Right renal pelvis (tissue), 4 donors: ENCODE measurements at regions not wholly inside any gene's neighbourhood (a gene's known extent, or its start where the extent isn't known, plus 50 kb on each side); places are given as distances from the start of the nearest gene placed in this dataset.
A peak's percentile ranks its signal among the peaks of the same experiment; 100 is the strongest.

Experiments
- DNase-seq, 4 donors: peaks; one replicate each; pipeline ENCODE4 v3.0.0-alpha.2; 2013; ENCODE audit warnings: low read depth in 4 of 4, low spot score in 3 of 4, missing footprints in 1 of 4

GRCh38 chr1:168391851-168392681 lies 111.4 kb downstream of the TBX19 start:
- DNase-seq, result no peak

- DNase-seq, result no peak
Observed at GRCh38 chr1:168390271-168390670, 109.6 kb downstream of the TBX19 start.

GRCh38 chr1:168387781-168388760 lies 107.4 kb downstream of the TBX19 start:
- DNase-seq, result no peak

DNA sequence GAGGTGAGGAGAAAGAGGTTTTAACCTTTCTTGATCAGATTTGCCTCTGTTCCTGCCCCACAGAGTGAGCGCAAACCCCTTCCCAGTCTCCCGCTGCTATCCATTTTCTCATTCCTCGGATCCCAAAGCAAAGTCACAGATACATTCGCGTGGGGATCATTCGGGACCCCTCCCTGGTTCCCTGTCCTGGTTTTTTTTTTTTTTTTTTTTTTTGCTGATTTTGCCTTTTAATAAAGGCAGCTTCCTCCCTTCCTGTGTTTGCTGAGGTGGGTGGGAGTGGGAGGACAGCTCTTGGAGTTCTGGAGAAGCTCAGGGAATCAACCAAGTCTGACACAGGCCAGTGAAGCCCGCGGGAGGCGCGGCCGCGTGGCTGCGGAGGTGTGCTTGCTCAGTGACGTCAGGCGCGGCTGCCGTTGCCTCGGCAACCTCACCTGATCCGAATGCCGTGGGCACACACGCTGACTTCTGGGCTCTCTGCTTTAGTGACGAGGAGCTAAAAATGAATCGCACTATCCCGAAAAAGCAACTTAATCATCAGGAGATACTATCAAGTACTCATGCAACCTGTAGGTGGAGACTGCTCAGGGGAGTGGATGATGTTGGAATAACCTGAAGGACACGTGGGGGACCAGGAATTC lies 106.4 kb downstream of the TBX19 start:
- DNase-seq, result peak in 1 of 4 donors; percentile 47

- DNase-seq, result no peak
Observed at GRCh38 chr1:168386492-168386891, 105.8 kb downstream of the TBX19 start.

DNA sequence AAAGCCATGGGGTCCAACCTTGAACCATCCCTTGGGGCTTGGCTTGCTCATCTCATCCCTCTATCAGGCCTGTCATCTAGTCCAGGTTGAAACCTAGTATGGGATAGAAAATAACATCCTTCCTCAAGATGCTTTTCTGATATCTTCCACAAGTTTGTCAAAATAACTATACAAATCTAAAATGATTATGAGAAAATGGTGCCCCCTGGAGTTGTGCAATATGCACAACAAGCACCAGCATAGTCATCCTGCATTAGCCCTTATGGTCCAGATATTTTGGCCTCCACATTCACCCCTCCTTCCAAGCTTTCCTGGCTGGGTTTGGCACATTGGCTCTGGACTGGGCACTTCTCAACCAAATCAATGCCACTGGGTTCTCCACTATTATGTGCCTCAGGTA lies 101.2 kb downstream of the TBX19 start:
- DNase-seq, result no peak

DNA sequence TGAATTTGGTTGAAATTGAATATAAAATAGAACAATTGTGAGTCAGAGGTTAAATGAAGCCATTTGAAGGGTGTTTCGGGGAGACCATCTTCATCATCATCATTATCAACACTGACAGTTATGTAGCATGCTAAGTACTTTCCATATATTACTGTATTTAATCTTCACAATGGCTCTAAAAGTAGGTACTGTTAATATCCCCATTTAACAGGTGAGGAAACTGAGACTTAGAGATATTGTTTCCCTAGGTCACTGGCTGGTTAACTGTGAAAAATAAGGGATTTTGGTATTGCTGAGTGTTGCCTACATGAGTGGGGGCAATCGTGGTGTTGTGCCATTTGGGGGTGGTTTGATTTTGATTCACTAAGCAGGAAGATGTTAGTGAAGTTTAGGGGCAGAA lies 100.3 kb downstream of the TBX19 start:
- DNase-seq, result no peak

DNA sequence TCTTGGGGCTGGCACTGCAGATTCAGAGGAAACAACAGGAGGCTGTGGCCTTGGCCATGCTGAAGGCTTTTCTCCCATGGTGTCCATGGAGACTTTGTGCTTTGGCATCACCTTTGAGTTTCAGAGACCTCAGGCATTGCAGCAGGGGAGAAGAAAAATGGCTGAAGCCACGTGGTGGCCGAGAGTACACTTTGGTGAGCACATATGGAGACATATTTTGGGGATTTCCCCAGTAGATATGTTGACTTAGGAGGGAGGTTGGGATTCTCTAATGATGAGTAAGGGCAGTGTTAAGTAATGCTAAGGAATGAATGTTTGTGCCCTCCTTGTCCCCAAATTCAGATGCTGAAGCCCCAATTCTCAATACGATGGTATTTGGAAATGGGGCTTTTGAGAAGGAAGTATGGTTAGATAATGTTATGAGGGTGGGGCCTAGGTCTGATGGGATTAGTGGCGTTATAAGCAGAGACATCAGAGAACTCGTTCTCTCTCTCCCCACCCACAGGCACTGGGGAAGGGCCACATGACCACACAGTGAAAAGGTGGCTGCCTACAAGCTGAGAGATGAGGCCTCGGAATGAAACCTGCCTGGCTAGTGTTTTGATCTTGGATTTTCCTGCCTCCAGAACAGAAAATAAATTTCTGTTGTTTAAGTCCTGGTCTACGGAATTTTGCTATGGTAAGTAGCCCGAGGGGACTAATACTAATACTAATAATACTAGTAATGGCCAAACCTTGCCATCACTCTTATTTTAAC lies 98.6 kb downstream of the TBX19 start:
- no peak for DNase-seq

DNA sequence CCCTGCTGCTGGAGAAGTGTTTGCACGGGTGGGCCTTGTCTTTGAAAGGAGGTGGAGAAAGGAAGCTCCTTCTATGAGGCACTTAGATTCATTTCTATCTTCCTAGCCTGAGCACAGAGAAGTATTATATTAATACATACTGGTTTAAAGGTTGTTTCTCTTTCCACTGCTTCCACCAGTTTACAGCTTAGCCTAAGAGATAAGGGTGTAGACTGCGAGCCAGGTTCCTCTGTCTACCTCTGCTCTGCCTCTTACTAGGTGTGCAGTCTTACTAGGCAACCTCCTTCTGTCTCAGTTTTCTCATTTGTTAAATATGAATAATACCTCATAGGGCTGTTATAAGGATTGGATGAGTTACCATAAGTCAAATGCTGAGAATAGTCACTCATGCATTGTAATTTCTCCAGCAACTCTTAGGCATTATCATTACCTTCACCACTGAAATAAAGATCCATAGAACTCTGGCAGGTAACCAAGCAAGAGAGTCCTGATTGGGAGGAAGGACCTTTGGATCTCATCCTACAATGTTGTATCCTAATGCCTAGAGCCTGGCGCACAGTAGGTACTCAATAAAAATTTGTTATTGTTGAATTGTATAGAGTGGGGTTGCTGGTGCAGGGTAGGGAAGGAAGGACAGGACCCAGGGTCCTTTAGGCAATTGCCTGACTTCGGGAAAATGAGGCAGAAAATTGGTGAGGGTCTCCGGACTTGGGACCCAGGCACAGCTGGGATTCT lies 95.1 kb downstream of the TBX19 start:
- no peak for DNase-seq

- no peak for DNase-seq
Observed at GRCh38 chr1:168374566-168374965, 93.9 kb downstream of the TBX19 start.

DNA sequence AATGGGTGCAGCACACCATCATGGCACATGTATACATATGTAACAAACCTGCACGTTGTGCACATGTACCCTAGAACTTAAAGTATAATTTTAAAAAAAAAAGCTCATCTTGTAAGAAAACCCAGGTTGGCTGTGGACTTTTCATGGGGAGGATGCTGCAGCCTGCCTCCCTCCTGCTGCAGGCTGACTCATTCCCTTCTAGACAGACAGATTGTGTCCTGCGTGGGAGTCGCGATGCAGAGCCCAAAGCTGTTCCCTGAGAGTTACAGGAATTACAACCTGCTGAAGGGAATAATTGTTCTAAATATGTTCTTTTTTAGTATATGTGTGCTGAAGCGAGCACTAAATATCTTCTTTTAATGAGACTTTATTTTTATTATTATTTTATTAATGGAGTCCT lies 93.2 kb downstream of the TBX19 start:
- no peak for DNase-seq

GRCh38 chr1:168372861-168373371 lies 92.2 kb downstream of the TBX19 start:
- no peak for DNase-seq

DNA sequence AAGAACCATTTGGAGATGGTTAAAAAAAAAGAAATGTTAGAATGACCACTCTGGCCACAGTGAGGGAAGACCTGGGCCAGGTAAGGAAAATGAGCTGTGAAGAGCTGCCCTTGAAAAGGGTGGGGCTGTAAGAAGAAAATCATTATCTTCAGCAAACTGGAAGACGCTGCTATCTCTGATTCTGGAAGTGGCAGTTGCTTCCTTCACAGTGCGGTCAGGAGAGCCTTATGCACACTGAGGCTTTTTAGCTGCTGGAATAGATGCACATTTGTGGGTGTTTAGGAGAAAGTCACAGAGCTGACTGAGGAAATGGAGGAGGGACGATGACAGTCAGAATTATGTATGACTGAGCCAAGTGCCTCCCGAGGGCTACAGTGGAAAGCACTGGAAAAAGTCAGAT lies 91.6 kb downstream of the TBX19 start:
- no peak for DNase-seq

DNA sequence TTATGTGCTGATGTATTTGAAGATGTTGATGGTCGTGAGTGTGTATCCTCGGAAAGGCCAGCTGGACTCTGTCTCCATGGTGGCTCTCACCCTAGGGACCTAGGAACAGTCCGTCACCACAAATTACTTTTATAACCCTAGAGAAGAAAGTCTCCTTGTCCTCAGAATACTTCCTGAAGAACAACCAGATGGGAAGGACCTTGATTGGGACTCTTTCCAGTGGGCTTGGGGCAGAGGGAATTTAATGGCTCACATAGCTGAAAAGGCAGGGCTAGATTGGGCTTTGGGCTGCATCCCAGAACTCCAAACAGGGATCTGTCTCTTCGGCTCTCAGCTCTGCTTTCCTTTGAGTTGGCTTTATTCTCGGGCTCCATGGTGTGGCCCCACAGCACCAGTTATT lies 90.8 kb downstream of the TBX19 start:
- peak in 2 of 4 donors; percentile 18 to 27 for DNase-seq

DNA sequence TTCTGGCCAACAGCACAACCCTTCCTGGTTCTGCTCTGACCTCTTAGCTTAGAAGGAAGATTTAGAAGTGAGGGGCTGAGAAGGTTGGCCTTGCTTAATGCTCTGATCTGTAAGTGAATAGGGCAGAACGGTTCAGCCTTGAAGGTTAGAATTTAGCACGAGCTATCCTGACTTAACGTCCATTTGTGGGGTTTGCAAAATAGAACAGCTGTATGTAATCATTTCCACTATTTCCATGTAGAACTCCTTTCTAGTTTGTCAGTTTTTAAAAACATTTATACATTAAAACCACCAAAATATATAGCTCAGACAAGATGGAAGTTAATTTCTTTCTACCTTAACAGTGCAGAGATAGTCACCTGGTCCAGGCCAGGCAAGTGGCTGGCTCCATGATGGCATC lies 89.9 kb downstream of the TBX19 start:
- no peak for DNase-seq

GRCh38 chr1:168369655-168370054 lies 89.0 kb downstream of the TBX19 start:
- no peak for DNase-seq

GRCh38 chr1:168368131-168368530 lies 87.5 kb downstream of the TBX19 start:
- DNase-seq, result no peak

DNA sequence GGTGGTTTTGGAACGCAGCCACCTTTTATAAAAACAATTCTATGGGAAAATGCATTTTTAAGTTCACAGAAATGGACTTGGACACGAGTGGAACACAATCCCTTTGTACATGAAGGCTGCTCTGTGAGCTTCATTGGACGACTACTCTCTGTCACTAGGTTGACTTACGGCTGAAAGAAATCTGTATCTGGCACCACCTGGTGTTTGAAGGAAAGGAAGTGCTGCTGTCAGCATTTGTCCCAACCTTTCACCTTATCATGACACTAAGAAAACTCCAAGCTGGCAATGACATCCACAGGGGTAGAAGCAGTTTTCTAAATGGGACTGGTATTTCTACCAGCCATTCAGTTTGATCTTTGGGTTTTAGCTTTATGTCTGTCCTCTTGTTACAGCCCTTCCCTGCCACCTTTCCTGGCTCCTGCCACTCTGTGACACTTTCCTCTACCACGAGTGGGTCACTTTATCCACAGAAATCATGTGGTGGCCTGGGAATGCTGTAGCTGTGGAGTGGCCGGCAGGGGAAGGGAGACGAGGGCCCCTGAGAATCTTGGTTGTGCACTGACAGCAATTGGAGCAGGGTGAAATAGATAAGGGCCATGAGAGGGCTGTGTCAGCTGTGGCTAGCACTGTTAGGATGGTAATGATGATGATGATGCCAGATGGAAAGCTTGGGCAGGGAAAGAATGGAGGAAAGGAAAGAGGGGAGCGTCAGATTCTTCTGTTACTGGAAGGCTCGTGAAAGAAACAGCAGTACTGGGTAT lies 85.2 kb downstream of the TBX19 start:
- no peak for DNase-seq
